NCI-H2029 (cell line): ENCODE measurements at regions not wholly inside any gene's neighbourhood (a gene's known extent, or its start where the extent isn't known, plus 50 kb on each side); places are given as distances from the start of the nearest gene placed in this dataset.
"Not testable (repeated sequence)": the region's sequence is repeated elsewhere in the genome, so short reads cannot be mapped to it uniquely, and the experiment has no call there.

Experiments
- DNase-seq: peaks from one replicate; lab custom pipeline; 2025; lab: John Stamatoyannopoulos, UW

DNA sequence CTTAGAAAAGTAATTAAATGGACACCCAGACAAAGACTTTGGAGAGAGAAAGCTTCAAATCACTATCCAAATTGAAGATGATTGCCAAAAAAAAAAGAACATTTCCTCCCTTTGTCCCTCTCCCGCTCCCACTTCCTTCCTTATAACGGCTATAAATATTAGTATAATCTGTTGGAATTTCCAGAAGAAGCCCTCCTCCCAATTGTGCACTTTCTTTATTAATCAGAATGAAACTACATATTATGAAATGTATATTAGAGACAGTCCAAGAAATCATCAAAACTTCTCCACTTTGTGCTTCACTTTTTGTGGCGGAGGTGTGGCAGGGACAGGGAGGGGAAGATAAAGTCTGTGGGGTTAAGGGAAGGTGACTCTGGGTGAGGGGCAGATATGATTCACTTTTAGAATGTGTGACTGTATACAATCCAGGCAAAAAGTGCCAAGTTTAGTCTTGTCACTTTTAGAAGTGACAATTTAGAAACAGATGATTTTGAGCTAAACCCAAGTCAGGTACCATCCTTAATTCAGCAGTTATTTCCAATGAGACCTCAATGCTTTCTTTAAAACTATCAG is 195.0 kb upstream of the MARCKS start:
- DNase-seq: no peak

DNA sequence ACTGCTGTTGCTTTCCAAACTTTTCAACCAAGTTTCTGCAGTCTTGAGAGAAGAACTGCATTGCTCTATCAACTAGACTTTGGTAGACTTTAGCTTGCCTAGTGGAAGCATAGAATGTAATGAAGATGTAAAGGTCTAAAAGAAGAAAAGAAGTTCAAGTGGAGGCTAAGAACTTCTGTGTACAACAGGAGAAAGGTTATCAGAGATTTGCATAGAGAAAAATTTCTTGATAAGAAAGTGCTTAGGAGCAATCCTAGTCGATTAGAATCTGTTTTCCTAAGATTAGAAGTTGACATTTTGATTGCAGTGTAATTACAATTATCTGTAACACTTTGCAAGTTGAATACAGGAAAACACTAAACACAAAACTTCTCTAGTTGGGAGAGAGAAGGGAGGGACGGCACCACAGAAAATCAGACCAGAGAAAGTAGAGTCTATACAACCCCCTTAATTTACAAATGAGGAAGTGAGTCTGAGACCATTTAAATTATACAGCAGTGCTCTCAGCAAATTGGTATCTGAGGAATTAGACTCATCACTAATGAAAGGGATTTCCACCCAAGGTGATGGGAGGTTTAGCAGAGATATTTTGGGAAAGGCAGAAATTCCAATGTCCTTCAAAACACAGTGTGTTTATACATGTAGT is 194.3 kb upstream of the MARCKS start:
- DNase-seq: no peak

DNA sequence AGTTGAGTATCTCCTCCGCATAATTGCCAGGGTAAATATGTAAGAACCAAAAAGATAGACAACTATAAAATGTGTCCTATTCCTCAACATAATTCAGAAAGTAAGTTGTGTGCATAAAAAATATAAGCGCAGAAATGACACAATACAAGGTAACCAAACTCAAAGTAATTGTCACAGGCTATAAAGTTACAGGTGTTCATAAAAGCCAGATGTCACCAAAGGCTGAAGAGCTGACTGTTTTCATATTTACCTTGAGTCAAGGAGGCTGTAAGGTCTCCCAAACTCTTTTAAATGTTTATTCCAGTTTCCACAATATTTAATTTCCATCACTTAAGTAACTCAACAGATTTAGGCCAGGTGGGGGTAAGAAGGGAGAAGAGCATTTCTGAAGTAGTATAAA is 192.2 kb upstream of the MARCKS start:
- no peak for DNase-seq

DNA sequence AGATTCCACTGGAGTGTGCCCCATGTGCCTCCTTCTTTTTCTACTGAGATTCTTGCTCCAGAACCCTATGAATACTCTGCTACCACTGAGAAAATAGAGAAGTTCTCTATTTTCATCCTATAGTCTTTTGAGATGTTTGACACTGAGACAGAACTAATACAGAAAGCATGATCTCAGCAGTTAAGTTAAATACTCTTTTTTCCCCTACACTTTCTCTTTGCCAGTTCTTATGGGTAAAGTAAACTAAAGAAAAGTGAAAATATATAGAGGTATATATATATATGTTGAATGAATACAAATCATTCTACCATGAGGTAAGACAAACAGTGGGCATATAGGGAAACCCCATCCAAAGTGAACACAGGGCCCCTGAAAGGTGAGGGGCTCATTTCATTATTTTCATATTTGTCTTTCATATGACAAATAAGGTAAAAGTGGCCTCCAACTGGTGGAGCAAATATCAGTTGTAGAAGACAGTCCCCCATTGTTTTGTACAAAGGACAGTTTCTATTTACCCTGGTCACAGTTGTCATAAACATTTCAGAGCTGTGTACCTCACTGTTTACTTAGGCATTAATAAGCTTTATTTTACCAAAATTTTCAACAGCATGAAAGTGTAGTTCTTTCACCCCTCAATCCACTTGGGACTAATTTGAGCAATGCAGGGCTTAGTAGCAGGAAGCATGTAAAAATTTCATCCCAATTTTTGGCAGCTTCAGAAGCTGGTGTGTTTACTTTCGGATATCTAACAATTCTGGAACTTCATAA is 188.3 kb upstream of the MARCKS start:
- DNase-seq: peak; percentile 22

DNA sequence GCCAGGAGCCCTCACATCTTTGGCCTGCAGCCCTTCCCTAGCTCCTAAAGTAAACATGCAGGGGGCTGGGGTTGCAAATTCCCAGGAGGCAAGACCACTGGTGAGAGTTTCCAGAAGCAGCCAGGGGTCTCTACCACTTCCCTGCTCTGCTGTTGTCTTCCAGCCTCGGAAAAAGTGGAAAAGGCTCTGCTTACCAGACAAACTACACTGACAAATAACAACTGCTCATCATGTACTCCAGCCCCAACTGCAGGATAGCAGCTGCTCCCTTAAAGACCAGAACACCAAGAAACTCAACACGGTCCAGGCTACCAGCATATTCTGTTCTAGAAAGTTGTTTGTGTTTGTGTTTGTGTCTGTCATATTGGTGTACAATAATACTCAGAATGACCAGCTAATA is 187.5 kb upstream of the MARCKS start:
- no peak for DNase-seq

DNA sequence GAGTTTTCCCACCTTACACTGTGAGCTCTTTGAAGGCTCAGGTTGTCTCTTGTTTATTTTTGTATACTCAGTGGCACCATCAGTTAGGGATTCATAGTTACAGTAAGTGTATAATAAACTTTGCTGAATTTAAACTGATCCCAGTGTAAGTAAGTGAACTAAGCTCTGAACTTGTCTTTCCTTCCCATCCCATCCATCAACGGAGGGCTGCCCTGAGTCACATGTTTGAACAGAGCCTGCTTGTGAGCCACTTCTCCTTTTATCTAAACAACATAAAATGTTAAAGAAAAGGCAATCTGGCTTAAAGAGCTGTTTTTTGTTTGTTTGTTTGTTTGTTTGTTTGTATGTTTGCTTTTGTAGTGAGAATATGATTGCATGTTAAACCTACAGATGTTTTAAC is 185.7 kb upstream of the MARCKS start:
- DNase-seq: no peak

DNA sequence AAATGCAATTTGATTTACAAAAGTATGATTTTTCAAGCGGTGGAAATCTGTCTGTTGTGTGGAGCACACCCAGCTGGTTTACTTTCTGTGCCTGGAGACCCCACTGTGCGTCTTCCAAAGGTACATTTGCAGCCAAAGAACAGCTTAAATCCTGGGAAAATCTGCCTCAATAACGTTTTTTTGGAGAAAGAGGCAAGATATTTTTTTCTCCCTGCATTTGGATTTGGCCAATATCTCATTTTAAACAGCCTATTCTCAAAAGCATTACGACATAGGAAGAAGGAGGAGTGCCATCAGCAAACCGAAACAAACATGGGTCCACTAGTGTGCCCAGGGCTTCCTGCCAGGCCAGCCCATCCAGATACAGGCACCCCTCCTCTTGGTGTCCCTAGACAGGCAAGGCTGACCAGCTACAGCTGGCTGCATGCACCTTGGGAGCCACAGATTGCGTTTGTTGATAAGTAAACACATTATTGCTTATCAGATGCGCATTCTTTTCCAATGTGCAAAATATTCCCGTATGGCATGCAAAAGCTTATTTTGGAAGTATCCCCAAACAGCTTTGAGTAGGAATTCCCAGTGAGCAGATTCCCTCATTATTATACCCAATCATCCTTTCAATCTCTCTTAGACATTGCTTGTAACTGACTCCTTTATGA is 184.5 kb upstream of the MARCKS start:
- DNase-seq: peak; percentile 80

DNA sequence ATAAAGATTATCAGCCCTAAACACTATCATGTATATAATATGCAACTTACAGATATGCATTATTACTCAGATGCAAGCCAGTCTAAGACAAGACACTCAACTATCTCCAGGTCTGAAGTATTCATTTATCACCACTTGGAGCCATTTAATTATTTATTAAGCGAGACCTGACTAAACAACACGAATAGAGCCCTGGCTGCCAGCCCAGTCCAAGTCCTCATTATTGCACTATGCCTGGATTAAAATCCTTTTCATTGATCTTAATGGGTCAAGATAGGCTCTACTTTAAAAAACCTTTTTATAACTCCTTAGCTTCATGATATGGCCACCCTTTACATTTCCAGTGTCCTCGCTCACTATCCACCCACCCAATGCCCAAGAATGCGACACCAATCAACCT is 183.1 kb upstream of the MARCKS start:
- peak; percentile 83 for DNase-seq

DNA sequence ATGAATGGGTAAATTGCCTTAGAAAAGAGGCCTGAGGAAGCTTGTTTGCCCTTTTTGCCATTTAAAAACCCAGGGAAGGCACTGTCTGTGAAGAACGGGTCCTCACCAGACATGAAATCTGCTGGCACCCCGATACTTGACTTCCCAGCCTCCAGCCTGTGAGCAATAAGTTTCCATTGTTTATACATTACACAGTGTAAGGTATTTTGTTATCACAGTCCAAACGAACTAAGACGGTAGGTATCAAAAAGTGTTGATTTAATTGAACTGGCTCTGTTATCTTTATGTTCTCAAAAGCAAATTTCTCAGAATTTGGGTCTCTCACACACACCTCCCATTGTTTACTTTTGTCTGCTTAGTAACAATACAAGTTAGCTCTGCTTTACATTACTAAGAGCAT is 181.1 kb upstream of the MARCKS start:
- DNase-seq: no peak

DNA sequence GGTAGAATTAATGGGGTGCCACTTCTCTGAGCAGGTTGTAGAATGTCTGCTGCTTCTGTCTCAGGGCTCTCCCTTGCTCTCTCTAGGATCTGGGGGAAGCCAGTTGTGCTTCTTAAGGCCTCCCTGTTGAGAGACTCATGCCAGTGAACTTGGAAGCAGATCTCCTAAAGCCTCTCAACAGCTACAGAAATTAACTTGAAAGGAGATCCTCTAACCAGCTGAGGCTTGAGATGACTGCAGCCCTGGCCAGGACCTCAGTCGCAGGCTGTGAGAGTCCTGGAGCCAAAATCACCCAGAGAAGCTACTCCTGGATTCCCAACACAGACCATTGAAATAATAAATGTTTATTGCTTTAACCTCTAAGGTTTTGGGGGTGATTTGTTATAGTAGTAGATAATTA is 180.2 kb upstream of the MARCKS start:
- no peak for DNase-seq

DNA sequence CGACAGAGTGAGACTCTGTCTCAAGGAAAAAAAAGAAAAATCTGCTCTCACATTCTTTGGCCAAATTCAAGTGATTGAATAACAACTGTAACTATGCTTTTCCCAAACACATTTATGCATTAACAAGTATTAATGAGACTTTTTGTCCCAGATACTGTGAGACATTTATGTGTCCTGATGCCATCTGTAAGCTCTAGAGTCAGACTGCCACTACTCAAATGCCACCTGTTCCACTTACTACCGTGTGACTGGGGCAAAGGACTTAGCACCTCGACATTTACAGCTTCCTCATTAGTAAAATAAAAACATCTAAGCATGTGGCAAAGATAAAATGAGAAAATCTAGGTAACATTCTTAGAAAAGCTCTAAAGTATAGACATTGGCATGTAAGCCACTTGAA is 178.1 kb upstream of the MARCKS start:
- no peak for DNase-seq

DNA sequence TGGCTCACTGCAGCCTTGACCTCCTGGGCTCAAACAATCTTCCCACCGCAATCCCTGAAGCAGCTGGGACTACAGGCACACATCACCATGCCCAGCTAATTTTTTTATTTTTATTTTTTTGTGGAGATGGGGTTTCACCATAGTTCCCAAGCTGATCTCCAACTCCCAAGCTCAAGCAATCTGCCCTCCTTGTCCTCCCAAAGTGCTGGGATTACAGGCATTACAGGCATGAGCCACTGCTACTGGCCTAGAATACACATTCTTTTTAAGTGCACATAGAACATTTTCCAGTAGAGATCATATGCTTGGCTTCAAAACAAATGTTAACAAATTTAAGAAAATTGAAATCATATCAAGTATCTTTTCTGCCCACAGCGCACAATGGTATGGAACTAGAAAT is 176.8 kb upstream of the MARCKS start:
- DNase-seq: no peak

DNA sequence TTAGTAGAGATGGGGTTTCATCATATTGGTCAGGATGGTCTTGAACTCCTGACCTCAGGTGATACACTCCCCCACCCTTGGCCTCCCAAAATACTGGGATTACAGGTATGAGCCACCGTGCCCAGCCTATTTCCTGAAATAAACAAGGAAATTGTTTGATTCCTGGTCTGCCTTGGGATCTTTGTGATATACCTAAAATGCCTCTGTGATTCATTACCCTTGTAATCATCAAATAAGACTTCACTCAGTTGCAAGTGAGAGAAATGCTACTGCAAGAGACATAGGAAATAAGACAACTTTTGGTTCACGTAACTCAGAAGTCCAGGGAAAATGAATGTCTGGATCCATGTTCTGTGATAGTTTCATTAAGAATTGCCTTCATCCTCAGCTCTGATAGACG is 173.2 kb upstream of the MARCKS start:
- no peak for DNase-seq

DNA sequence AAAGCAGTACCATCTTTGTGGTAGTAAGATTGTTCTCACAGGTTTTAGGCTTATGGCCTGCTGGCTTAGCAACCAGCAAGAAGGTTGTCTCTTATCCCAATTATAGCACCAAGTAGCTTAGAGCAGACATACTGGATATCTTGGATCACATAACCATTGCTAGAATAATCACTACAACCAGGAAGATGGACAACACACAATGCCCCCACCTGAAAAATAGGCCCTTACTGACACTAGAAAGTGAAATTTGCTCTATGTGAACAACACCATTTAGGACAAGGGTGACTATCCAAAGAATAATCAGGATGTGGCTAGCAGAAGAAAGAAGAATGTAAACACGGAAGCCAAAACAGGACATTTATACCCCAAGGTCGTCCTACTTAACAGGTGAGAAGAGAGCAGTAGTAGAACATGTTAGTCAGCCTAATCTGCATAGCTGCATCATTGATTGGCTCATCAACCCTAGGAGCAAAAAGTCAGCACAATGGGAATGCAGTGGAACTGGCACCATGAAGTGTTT is 172.7 kb upstream of the MARCKS start:
- peak; percentile 65 for DNase-seq

DNA sequence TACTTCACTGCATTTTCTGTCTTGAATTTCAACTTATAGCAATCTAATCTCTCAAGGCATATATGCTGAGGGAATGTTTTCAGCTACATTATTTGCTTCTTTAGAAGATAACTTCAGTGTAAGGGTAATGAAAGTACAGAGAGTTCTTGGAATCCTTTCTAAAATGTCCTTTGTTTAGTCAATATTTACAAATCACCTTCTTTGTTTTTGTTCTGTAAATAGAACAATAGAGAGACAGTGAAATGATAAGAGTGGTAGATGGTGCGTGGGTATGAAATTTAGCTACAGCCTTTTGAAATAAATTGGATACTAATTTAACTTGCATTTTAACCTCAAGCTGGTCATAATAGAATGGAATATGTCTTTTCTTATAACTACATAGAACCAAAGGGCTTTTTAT is 171.1 kb upstream of the MARCKS start:
- no peak for DNase-seq

DNA sequence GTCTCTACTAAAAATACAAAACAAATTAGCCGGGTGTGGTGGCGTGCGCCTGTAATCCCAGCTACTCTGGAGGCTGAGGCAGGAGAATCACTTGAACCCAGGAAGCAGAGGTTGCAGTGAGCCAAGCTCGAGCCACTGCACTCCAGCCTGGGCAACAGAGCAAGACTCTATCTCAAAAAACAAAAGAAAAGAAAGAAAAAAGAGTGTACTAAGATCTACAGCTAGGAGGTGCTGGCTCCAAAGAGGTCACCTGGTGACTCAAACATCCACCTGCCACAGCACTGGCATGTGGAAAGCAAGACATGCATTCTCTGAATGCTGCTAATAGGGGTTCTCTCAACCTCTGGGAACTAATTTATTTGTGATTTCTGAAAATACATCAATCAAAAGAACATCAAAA is 167.5 kb upstream of the MARCKS start:
- not testable (repeated sequence) for DNase-seq

DNA sequence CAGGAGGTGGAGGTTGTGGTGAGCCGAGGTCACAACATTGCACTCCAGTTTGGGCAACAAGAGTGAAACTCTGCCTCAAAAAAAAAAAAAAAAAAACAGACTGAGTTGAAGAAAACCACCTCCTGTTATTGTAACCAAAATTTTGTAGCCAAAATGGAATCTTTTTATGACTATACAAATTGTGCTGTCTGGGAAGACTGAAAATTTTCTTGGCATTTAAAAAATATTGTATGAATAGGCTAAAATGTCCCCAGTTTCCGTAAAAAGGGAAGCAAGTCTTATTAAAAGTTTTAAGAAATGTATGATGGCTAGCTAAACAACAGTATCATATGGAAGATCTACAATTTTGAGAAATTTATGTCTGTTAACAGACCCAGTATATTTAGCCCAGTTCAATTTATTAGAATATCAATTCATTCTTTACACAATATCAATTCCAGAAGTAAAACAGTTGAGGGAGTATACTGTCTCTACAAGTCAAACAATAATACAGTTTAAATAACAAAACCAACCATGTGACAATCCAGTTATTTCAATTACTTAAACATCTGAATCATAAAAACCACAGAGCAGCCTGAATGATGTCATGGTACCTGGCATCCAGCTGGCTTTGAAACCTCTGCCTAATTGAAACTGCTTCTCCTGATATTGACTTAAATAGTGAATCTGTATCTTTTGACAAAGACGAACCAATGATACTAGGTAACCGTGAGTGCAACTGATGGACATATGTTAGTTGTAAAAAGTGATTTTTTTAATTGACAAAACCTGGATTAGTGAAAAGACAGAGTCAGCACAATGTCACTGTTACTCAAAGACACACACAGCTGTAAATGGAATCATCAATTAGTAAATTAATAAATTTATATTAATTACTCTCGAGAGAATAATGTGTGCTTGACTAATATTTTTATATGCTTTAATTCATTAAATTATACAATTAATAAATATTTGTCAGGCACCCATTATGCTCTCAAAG is 166.6 kb upstream of the MARCKS start:
- DNase-seq: peak; percentile 87

DNA sequence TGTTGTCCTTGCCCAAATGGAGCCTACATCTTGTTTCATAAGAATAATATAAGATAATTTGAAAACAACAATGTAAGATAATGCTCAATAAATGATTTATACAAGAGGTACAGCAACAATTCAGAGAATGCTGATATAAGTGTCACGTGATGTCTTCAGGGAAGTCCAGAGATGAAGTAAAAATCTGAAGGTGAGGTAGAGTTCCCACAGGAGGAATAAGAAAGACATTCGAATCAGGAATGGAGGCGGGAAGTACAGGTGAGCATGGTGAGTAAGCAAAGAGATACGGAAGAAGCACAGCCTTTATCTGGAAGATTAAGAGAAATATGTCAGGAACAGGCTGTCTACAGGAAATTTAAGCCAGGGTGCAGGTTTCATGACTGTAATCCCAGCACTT is 165.9 kb upstream of the MARCKS start:
- DNase-seq: no peak

DNA sequence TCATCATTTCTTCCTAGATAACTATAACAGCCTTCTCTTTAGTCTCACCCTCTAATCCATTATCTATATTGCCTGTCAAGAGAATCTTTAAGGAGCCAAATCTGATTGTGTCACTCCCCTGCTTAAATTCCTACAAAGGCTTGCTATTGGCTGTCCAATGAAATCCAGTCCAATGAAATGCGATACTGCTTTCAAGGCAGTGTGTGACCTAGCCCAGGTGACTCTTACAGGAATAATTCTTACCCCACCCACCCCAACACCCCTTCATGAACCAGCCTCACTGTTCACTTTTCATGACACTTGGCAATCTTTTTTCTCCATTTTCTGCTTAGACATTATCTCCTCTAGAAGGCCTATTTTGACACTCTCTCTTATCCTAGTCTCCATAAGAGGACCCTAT is 163.3 kb upstream of the MARCKS start:
- DNase-seq: peak; percentile 78

DNA sequence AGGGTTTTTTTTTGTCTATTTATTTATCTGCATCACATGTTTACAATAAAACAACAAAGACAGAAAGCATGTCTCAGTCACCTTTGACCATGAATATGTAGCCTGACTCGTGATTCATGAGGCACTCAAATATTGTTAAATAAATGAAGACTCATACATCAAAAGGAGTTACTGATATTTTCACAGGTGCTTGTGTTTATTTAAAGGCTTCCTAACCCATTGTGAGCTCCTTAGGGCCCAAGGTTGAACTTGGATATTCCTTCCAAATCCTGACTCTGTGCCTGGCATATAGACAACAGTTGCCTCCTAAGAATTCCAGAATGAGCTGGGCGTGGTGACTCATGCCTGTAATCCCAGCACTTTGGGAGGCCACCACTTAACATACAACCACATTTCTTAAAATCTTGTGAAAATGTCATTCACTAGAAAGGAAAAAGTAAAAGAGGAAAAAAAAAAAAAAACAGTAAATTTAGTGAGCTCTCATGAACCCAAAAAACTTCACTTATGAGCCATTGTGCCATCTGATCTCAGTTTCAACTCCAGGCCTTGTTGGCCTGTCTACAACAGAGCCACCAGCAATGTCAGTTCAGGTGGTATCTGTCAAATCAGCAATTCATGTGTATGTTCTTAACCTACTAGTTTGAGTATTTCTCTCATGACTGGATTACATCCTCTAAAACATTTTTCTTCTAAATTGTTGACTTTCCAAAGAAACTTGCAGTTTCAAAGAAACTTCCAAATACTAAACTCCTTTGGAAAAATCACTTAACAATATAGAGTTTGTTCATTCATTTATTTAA is 162.7 kb upstream of the MARCKS start:
- peak; percentile 78 for DNase-seq

DNA sequence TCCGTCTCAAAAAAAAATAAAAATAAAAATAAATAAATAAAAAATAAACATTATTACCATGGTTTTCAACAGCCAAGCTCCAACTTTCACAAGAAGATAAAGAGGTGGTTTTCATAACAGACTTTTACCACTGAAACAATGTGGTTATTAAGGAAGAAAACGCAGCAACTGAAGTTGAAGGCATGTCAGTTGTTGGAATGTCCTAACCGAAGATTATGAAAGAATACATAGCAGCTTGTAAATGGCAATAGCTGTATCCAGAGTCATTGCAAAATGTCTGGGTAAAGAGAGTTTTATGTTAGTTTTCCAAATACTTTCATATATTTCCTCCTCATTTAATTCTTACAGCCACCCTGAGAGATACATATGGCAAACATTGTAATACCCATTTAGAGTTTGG is 161.6 kb upstream of the MARCKS start:
- no peak for DNase-seq
